AG09319 (cell line): ENCODE measurements at regions not wholly inside any gene's neighbourhood (a gene's known extent, or its start where the extent isn't known, plus 50 kb on each side); places are given as distances from the start of the nearest gene placed in this dataset.
A peak's percentile ranks its signal among the peaks of the same experiment; 100 is the strongest.

Experiments
- DNase-seq: peaks from one replicate; pipeline ENCODE4 v3.0.0-alpha.2; 2010; ENCODE audit warnings: low read depth; ENCODE audit errors: extremely low read depth
- TF ChIP-seq, protein P1 (sequence below): IDR thresholded peaks from 2 replicates; pipeline ENCODE4 v1.5.1; 2011; ENCODE audit warnings: low read depth, mild to moderate bottlenecking, inconsistent platforms, low read length, moderate library complexity

DNA sequence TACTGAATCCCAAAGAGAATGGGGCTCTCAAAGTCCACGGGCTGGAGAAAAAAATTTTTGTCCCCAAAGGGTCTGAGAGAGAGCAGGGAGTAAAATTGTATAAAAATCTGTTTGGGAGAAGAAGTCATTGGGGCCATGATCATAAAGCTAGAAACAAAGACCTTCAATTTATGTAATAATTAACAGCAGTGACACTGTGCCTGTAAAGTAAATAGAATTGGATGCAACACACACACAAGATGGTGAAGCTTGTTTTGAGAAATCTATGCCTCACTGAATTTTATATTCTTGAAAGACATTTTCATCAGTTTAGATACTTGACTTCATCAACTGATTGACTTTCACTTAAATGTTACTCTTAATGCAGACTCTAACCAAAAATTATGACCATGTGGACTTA, 600.5 kb upstream of the ADAMTS5 start:
- no peak for DNase-seq
- TF ChIP-seq, protein P1, sequence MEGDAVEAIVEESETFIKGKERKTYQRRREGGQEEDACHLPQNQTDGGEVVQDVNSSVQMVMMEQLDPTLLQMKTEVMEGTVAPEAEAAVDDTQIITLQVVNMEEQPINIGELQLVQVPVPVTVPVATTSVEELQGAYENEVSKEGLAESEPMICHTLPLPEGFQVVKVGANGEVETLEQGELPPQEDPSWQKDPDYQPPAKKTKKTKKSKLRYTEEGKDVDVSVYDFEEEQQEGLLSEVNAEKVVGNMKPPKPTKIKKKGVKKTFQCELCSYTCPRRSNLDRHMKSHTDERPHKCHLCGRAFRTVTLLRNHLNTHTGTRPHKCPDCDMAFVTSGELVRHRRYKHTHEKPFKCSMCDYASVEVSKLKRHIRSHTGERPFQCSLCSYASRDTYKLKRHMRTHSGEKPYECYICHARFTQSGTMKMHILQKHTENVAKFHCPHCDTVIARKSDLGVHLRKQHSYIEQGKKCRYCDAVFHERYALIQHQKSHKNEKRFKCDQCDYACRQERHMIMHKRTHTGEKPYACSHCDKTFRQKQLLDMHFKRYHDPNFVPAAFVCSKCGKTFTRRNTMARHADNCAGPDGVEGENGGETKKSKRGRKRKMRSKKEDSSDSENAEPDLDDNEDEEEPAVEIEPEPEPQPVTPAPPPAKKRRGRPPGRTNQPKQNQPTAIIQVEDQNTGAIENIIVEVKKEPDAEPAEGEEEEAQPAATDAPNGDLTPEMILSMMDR: no peak

DNA sequence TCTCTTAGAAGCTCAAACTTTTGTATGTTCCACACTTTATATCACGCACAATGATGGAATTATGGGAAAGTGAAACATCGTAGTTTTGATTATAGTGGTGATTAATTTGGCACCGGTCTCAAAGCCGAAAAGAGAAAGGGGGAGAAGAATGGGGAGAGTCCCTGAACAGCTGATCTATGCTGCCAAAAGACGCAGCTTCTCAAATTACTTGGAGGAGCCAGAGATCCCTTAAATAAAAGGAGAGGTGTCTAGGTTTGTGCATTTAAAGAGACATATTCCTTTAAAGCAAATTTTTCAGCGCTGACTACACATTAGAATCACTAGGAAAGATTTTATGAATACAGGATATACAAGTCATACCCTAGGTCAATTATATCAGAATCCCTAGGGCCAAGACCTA, 599.6 kb upstream of the ADAMTS5 start:
- TF ChIP-seq, protein P1: no peak
- no peak for DNase-seq

DNA sequence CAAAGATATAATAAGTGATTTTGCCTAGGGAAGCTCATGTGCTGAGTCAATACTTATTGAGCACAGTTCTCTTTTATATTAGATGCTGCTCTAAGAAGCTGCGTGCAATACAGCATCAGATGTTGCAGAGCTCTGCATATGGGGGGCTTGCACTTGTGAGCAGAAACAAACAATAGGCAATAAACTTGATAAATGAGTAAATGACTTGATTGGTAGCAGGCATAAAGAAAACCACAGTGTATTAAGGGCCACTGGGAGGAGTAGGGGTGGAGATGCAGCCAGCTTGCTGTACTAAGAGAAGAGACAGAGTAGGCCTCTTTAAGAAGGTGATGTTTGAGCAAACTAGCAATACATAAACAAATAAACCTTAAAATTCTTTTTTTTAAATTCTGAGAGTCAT, 598.5 kb upstream of the ADAMTS5 start:
- TF ChIP-seq, protein P1: no peak
- DNase-seq: no peak

DNA sequence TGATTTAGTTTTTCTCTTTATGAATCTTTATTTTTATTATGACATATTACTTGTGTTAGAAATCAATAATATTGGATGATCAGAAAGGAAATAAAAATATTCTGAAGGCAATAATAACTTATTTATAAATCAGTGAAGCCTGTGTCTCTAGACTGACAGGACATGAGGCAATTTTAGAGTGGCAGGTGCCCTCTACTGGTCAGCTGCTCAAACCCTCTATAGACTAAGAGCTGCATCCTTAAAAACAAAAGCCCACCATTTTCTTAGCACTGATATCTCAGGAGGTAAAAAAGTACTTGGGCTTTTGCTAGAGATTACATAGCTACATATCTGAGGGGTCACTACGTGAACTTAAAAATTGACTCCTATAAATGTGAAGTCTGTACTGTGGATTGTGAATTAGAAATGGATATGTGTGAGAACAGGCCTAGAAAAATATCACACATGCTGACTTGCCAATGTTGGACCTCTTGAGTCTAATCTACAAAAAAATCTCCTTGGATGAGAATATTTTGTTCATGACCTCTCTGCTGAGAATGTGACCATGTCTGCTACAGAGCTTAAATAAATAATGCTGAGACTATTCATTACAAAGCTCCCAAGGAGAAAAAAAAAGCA, 597.9 kb upstream of the ADAMTS5 start:
- TF ChIP-seq, protein P1: peak; percentile 71
- DNase-seq: peak; percentile 29

DNA sequence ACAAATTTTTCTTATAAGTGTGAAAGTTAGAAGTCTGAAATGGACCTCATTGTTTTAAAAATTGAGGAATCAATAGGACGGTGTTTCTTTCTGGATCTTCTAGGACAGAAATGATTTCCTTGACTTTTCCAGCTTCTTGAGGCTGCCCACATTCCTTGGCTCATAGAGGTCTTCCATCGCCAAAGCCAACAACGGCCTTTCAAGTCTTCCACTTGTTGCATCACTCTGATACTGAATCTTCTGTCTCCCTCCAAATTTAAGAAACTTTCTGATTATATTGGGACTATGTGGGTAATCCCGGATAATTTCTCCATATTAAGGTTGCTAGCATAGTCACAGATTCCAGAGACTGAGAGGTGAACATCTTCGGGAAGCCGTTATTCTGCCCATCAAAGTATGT, 595.4 kb upstream of the ADAMTS5 start:
- no peak for DNase-seq
- TF ChIP-seq, protein P1: no peak

DNA sequence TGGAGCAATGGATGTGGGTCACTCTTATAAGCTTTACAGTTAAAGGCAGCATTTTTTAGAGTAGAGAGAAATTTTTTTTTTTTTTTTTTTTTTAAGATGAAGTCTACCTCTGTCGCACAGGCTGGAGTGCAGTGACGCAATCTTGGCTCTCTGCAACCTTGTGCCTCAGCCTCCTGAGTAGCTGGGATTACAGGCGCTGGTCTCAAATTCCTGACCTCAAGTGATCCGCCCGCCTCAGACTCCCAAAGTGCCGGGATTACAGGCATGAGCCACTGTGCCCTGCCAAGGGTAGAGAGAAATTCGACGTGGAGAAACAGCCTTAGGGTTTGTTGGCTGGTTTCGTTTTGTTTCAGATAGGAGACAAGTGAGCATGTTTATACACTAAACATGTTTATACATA, 594.2 kb upstream of the ADAMTS5 start:
- DNase-seq: peak; percentile 7
- TF ChIP-seq, protein P1: no peak

DNA sequence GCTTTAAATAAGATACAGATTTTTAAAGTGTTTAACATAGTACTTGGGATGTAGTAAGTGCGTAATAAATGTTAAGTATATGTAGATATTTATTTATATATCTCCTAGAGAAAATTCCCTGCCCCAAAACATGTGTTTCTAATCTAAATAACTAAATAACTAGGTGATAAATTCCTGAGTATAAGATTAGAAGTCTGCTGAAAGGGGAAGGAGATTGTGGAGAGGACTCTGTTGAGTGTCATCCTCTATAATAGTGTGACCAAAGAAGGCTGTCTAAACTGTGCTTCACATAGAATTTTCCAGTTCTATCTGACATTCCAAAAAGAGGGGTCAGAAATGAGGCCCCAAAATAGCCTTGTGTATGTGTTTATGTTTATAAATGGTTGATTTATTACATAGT, 590.5 kb upstream of the ADAMTS5 start:
- no peak for DNase-seq
- TF ChIP-seq, protein P1: no peak
